NCI-H2029 treated with DMSO at 0.1 percent for 48 hours (cell line): ENCODE measurements at regions not wholly inside any gene's neighbourhood (a gene's known extent, or its start where the extent isn't known, plus 50 kb on each side); places are given as distances from the start of the nearest gene placed in this dataset.
"Not testable (repeated sequence)": the region's sequence is repeated elsewhere in the genome, so short reads cannot be mapped to it uniquely, and the experiment has no call there.

Experiments used
- DNase-seq: peaks from one replicate; lab custom pipeline; 2025; lab: John Stamatoyannopoulos, UW

DNA sequence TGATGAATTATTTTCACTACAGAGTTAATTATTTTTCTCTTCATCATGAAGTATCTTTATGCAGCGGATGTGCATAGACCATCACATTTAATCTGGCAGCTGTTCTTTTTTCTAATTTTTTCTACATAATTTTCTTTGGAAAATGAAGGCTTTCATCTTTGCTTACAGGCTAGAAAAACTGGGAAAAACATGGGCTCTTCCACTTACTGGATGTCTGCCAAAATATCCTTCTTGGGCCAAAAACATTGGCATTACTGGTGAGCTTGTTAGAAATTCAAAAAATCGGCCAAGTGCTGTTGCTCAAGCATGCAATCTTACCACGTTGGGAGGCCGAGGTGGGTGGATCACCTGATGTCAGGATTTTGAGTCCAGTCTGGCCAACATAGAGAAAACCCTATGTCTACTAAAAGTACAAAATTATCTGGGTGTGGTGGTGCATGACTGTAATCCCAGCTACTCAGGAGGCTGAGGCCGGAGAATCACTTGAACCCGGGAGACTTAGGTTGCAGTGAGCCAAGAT, 176.8 kb downstream of the ZNF737 start:
- no peak for DNase-seq

GRCh38 chr19:20385061-20385460, 180.5 kb downstream of the ZNF737 start:
- no peak for DNase-seq

- no peak for DNase-seq
These were observed 193.7 kb downstream of the ZNF737 start for GRCh38 chr19:20371911-20372310.

DNA sequence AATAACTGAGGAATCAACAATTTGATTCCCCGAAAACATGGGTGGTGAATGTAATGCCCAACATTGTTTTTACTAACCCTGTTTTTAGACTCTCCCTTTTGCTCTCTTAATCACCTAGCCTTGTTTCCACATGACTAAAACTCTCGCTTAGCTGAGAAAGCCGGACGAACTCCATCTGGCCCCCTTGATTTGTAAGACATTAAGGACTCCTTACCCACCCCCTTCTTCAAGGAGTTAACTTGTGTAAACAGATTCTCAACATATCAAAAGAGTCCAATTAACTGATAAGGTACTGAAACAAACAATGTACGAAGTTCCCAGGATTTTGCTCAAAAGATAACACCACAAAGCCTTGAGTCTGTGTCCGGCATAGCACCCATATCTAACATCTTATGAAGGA, 194.3 kb downstream of the ZNF737 start:
- not testable (repeated sequence) for DNase-seq

GRCh38 chr19:20367811-20368294, 197.7 kb downstream of the ZNF737 start:
- no peak for DNase-seq

GRCh38 chr19:20365146-20365545, 198.1 kb downstream of the ZNF486 start:
- no peak for DNase-seq

DNA sequence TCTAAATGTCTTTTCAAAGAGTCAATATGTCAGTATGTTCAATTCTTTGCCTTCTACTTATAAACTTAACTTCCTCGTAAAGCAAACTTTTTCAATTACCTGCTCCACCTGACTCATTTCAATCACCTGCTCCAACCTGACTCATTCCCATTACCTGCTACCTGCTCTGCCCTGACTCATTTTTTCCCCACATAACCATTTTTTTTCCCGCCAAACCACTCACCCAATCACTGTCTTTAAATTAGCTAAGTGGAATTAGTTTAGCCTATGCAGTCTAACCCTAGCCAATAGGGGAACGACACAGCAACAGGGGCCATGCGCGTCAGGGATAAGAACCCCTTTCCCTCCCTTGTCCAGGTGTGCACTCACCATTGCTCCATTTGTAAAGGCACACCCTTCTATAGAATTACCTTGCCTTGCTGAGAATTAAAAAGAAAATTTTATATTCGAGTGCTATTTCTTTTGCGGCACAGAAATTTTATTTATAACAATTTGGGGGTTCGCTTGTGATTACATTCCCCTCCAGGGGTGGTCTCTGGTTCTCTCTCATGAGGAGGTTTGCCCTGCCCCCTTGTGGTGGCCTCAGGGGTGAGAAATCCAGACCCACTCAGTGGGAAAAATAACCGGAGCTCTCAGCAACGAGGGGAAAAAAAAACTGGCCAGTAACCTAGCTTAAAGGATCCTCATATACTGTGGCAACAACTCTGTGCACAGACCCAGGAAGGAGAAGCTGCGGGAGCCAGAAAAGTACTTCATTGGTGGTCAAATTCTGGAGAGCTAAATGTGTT, 193.1 kb downstream of the ZNF486 start:
- no peak for DNase-seq

- DNase-seq, result not testable (repeated sequence)
These were observed 191.9 kb downstream of the ZNF486 start for GRCh38 chr19:20358841-20359465.

- DNase-seq, result no peak
These were observed 190.9 kb downstream of the ZNF486 start for GRCh38 chr19:20357921-20358320.

- no peak for DNase-seq
These were observed 184.2 kb downstream of the ZNF486 start for GRCh38 chr19:20351244-20351643.

GRCh38 chr19:20349206-20349605, 182.2 kb downstream of the ZNF486 start:
- DNase-seq, result no peak

DNA sequence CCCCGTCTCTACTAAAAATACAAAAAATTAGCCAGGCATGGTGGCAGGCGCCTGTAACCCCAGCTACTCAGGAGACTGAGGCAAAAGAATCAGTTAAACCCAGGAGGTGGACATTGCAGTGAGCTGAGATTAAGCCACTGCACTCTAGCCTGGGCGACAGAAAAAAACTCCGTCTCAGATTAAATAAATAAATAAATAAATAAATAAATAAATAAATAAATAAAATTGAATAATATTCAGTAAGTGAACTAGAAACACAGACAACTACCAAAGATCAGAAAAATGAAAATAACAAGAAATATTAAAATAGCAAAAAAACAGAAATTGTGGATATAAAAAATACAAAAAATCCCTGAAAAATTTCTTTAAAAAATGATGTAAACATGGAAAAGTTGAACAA, 172.4 kb downstream of the ZNF486 start:
- no peak for DNase-seq

- DNase-seq, result no peak
These were observed 167.7 kb downstream of the ZNF486 start for GRCh38 chr19:20334760-20335159.

DNA sequence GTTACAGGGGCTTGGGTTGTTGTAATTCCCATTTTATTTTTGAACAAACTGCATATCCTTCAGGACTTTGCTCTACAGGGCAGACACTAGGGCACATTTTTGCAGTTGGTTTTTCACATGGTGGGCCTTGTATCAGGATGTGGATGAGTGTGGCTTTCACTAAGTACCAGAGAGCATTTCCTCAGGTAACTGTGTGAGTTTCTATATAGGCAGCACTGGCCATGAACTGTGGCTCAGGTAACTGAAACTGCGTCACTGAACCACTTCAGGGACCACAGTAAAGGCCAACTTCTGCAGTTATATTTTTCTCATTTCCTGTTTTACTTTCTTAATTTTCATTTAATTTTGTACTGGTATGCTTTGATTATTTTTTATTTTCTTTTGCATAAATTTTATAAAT, 166.5 kb downstream of the ZNF486 start:
- no peak for DNase-seq

- no peak for DNase-seq
These were observed 158.1 kb downstream of the ZNF486 start for GRCh38 chr19:20325151-20325550.

GRCh38 chr19:20321139-20321763, 154.2 kb downstream of the ZNF486 start:
- no peak for DNase-seq

DNA sequence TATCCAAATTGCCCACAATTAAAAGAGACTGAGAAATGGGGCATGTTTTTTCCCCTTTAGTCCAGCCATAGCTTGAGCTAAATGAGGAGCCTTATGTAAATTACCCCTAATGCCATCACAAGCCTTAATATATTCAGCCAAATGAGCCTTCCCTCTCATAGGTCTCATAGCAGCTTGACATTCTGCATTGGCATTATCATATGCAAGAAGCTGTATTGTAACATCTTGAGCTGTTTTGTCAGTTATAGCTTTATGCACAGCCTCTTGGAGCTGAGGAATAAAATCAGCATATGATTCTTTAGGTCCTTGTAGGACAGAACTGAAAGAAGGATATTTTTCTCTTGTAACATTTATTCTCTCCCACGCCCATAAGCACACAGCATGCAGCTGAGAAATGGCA, 153.2 kb downstream of the ZNF486 start:
- DNase-seq, result no peak

GRCh38 chr19:20318616-20319015, 151.6 kb downstream of the ZNF486 start:
- no peak for DNase-seq

DNA sequence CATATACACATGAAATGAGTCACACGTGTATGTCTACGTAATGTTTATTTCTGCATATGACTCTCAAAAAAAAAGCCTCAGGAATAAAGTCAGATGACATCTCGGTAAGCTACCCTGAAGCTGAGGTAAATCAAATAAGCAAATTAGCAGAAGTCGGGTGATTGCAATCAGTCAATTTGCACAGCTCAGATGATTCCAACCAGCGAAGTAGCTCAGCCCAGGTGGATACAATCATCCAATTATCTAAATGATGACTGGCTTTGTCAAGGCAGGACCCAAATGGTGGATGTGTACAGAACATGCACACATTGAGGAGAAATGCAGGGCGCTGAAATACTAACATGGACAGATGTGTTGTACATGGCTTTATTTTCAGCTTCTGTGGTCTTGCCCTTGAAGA, 148.5 kb downstream of the ZNF486 start:
- no peak for DNase-seq

GRCh38 chr19:20313894-20314293, 146.9 kb downstream of the ZNF486 start:
- no peak for DNase-seq

DNA sequence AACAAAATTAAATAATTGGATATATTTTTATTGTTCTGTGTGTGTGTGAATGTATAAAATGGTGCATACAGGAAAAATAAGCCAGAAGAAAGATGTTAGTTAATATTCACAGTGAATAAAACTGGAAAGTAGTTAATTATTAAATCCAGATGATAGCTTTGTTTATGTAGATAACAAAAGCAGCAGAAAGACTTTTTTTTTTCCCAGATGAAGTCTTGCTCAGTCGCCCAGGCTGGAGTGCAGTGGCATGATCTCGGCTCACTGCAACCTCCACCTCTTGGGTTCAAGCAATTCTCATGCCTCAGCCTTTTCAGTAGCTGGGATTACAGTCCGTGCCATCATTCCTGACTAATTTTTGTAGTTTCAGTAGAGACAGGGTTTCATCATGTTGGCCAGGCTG, 140.1 kb downstream of the ZNF486 start:
- no peak for DNase-seq

- DNase-seq, result not testable (repeated sequence)
These were observed 129.3 kb downstream of the ZNF486 start for GRCh38 chr19:20296314-20296713.

DNA sequence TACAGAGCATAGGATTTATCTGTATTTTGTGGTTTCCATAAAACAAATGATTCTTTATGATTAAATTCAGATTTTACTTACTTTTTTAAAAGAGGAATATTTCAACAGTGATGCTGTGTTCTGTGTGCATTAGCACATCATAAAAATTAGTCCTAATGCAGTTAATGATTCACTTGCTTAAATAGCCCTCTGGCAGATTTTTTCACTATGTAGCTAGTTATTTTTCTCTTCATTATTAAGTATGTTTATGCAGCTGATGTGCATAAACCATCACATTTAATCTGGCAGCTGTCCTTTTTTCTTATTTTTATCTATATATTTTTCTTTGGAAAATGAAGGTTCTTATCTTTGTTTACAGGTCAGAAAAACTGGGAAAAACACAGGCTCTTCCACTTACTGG, 127.2 kb downstream of the ZNF486 start:
- DNase-seq, result no peak
